Vagina (tissue), 2 donors: ENCODE measurements at regions not wholly inside any gene's neighbourhood (a gene's known extent, or its start where the extent isn't known, plus 50 kb on each side); places are given as distances from the start of the nearest gene placed in this dataset.

Experiments used
- CTCF ChIP-seq, 3 experiments: fragments of 450-650 bp in 2 of 3; fragments of 200-600 bp in 1 of 3; sonication (generic) in 1 of 3; IDR thresholded peaks; one replicate each; pipeline ENCODE4 v1.5.1; 2017 to 2019; ENCODE audit warnings: antibody characterized with exemption in 3 of 3, mild to moderate bottlenecking in 2 of 3, moderate library complexity in 2 of 3
- POLR2A ChIP-seq, 2 donors: fragments of 450-650 bp; IDR thresholded peaks; one replicate each; pipeline ENCODE4 v1.6.1; 2017; ENCODE audit warnings: antibody characterized with exemption in 2 of 2, mild to moderate bottlenecking in 2 of 2, moderate library complexity in 2 of 2
- POLR2AphosphoS5 ChIP-seq, 2 donors: sonication (generic); formaldehyde crosslinking; IDR thresholded peaks; one replicate each; pipeline ENCODE4 v1.9.0; 2017; ENCODE audit warnings: antibody characterized with exemption in 2 of 2, mild to moderate bottlenecking in 2 of 2, low read depth in 1 of 2; ENCODE audit not compliant: insufficient read depth in 1 of 2

GRCh38 chr18:22585821-22586220, 168.1 kb upstream of the CTAGE1 start:
- no peak for TF ChIP-seq CTCF (IDR thresholded peaks at IDR 0.05)
- no peak for TF ChIP-seq POLR2AphosphoS5 (IDR thresholded peaks at IDR 0.05; ENCODE audit: insufficient read depth in 1 of 2, low read depth in 1 of 2)
- no peak for TF ChIP-seq POLR2A (IDR thresholded peaks at IDR 0.05)
